GM20000 (cell line): ENCODE measurements at regions not wholly inside any gene's neighbourhood (a gene's known extent, or its start where the extent isn't known, plus 50 kb on each side); places are given as distances from the start of the nearest gene placed in this dataset.

Experiments used
- DNase-seq: peaks from one replicate; pipeline ENCODE4 v3.0.0; 2012; ENCODE audit warnings: low spot score
- TF ChIP-seq, protein P1 (sequence below): IDR thresholded peaks from 2 replicates; pipeline ENCODE4 v1.5.1; 2012; ENCODE audit warnings: mild to moderate bottlenecking, control low read depth; ENCODE audit errors: extremely low read depth, missing control alignments

DNA sequence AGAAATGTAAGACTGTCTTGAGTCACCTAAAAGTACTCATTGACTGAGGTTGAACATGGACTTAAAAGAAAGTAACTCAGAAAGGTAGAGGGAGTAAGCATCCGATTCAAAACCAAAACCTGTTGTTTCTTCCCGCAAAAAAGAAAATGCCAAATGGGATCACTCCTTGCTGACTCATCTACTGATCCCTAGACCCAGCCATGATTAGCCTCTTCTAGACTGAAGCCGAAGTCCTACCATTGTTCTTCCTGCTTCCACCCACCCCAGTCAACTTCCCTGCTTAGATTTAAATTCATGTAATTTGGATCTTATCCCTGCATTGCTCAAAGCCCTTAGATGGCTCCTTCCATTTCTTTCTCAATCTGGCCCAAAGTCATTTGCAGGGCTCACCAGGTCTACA is 760.5 kb upstream of the SOX9 start:
- no peak for DNase-seq
- TF ChIP-seq, protein P1, sequence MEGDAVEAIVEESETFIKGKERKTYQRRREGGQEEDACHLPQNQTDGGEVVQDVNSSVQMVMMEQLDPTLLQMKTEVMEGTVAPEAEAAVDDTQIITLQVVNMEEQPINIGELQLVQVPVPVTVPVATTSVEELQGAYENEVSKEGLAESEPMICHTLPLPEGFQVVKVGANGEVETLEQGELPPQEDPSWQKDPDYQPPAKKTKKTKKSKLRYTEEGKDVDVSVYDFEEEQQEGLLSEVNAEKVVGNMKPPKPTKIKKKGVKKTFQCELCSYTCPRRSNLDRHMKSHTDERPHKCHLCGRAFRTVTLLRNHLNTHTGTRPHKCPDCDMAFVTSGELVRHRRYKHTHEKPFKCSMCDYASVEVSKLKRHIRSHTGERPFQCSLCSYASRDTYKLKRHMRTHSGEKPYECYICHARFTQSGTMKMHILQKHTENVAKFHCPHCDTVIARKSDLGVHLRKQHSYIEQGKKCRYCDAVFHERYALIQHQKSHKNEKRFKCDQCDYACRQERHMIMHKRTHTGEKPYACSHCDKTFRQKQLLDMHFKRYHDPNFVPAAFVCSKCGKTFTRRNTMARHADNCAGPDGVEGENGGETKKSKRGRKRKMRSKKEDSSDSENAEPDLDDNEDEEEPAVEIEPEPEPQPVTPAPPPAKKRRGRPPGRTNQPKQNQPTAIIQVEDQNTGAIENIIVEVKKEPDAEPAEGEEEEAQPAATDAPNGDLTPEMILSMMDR = no peak

DNA sequence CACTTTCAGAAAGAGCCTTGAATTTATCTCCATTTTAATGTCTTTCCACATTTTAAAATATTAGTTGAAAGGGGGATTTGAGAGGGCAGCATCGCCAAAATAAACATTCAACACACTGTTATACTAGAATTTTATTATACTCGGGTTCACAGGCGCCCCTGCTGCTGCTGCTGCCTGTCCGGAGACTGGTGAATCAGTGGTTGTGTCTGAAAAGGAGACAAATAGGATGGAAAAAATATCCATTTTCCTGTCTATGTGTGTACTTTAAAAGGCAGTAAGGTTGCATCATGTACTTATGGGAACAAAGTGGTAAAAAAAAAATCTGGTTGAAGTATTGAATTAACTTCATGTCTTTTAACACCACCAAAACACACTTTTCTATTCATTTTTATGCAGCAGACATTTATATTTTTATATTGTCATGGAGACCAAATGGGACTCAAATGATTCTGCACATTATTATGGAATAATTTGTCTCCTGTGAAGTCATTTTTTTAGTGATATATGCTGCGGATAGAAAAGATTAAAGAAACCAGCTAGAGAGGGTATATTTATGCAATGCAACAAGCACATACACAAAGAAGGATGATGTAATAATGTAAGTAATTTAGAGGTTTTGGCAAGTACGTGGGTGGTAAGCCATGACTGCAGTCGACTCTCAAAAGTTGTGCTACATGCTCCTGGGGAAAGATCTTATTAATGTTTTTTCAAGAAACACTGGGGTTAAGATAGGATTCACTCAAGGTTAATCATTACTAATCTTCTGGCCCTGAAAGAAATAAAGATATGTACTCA is 759.0 kb upstream of the SOX9 start:
- DNase-seq = no peak

DNA sequence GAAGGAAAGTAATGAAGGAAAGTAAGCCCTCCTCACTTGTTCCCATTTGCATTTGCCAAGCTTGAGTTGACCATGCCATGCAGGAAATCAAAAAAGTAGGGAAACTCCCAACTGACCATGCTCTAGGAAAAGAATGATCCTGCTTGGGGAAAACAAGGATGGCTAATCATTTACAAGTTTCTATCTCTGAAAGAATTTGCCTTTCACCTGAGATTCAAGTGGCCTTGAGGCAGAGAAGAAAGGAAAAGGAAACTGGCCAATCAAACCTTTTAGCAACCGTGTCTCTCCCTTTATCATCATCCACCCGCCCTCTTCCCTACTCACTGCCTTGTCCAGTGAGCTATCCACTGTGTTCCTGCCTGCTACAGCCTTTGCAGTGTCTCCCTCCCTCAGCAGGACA is 757.2 kb upstream of the SOX9 start:
- DNase-seq = no peak
- TF ChIP-seq, protein P1 = no peak

More for the DNA sequence above, 759.0 kb upstream of the SOX9 start:
- TF ChIP-seq, protein P1 = no peak

DNA sequence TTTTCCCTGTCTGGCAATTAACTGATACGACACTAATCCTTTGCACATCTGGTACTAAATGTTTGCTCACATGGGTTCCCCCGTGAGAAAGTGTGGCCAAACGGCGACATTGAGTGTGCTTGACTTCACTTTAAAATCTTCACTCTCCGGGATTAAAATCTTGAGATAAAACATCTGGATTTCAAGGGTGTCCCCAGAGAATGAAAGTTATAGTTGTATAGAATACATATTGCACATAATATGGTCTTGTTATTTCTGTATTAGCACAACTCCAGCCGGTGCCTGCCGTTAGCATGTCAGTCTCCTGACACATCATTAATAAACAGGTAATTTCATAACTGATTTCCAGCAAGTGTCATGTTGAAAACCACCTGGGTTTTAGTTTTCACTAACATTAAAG is 749.0 kb upstream of the SOX9 start:
- TF ChIP-seq, protein P1 = no peak
- no peak for DNase-seq

DNA sequence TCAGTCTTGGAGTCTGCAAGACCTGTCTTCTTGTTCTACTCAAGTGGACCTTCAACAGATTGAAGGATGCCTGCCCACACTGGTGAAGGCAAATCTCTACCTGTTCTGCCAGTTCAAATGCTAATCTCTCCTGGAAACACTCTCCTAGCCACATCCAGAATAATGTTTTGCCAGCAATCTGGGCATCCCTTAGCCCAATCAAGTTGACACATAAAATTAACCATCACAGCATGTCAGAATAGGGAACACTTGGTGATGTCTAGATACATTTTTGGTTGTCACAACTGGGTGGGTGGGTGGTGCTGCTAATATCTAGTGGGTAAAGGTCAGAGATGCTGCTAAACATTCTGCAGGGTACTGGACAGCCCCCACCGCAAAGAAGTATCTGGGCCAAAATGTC is 744.9 kb upstream of the SOX9 start:
- no peak for DNase-seq
- TF ChIP-seq, protein P1 = no peak

DNA sequence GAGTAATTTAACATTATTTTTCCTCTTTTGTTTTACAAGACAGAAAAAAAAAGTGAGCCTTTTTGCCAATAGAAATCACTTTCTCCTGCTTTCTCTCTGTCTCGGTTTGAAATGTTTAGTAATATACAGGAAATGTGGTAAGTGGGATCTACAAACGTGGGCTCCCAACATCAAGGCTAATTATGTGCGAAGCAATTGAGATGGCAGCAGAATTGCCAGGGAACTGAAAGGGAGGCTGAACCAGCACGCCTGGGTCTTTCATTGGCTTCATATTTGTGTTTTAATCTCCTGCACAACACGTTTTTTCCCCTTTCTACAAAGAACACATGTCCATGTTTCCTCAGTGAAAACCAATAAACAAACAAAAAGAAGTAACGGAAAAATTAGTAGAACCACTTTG is 743.9 kb upstream of the SOX9 start:
- no peak for DNase-seq
- TF ChIP-seq, protein P1 = no peak

DNA sequence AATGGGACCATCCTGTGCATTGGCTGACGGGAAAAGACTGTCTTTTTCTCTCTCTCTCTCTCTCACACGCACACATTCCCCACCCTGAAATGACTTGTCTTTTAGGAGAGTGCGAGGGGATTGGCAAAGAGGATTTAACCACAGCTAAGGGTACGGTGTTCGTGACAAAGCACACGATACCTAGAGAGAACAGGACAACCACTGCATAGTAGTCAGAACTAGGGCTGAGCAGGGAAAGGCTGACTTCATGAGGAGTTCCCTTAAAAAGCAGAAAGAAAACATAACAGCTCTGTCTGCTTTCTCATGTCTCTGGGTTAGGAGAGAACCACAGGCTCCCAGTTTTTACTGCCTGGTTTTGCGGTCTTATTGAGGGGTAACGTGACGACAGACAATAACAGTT is 742.8 kb upstream of the SOX9 start:
- TF ChIP-seq, protein P1 = no peak
- no peak for DNase-seq
